SU-DHL-6 (cell line): ENCODE measurements at regions not wholly inside any gene's neighbourhood (a gene's known extent, or its start where the extent isn't known, plus 50 kb on each side); places are given as distances from the start of the nearest gene placed in this dataset.

ENCODE experiments used
- CTCF ChIP-seq: fragments of 200-600 bp; sonication (generic); IDR thresholded peaks from one replicate; pipeline ENCODE4 v1.5.1; 2017; ENCODE audit warnings: antibody characterized with exemption, mild to moderate bottlenecking, low read length, moderate library complexity; ENCODE audit not compliant: insufficient read depth, poor library complexity, severe bottlenecking
- EZH2phosphoT487 ChIP-seq: fragments of 200-600 bp; sonication (generic), shearing (Covaris generic); conservative IDR thresholded peaks from 2 replicates; pipeline ENCODE4 v1.6.1; 2018; ENCODE audit warnings: mild to moderate bottlenecking, antibody characterized with exemption, low read length, moderate library complexity, mixed read lengths

GRCh38 chrX:144586756-144587155 lies 660.5 kb upstream of the SPANXN1 start:
- TF ChIP-seq CTCF (no peak), EZH2phosphoT487 (no peak)
